Posterior vena cava (tissue), 2 donors: ENCODE measurements at regions not wholly inside any gene's neighbourhood (a gene's known extent, or its start where the extent isn't known, plus 50 kb on each side); places are given as distances from the start of the nearest gene placed in this dataset.
"Not testable (repeated sequence)": the region's sequence is repeated elsewhere in the genome, so short reads cannot be mapped to it uniquely, and the experiment has no call there.

Experiments
- DNase-seq: peaks from one replicate; pipeline ENCODE4 v3.0.0-alpha.2; 2020; ENCODE audit warnings: low spot score
- intact Hi-C, 2 donors: fragments of 100-400 bp; cut with DNase I; formaldehyde crosslinking; loops; one replicate each; pipeline versions ENCODE4 v1.14.1 to v1.14.2; 2022 to 2023
- donor health status: DM: yes; HTN: yes; CAD: no.
- donor health status: DM: yes; HTN: yes; CAD: no.

DNA sequence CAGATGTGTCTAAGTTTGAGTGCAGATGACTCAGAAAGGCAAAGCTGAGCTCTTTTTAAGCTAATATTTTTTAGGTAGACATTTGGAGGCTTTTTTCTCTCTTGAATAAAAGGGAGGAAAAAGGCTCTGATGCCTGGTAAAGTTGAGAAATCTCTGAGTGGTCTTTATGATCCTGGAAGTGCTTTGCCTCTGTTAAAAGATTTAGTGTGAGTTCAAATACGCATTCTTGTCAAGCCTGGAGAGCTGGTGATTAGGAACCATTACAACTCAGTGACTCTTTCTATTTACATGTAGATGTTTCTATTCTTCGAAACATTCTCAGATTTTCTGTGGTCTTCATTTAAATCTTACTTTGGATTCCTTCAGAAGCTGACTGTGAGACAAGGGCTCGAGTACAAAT, 143.4 kb upstream of the MED14 start:
- intact Hi-C loops = loop anchor here in 1 of 2 donors (10.0 kb wide), 1 partner anchor 216 kb away; no protein-coding TSS in a partner anchor
- DNase-seq = no peak

DNA sequence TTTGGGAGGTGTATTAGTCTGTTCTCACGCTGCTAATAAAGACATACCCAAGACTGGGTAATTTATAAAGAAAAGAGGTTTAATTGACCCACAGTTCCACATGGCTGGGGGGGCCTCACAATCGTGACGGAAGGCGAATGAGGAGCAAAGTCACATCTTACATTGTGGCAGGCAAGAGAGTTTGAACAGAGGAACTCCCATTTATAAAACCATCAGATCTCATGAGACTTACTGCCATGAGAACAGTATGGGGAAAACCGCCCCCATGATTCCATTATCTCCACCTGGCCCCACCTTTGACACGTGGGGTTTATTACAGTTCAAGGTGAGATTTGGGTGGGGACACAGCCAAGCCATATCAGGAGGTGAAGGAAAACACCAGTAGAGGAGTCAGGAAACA, 143.8 kb upstream of the MED14 start:
- intact Hi-C loops = loop anchor here in 1 of 2 donors (10.0 kb wide), 1 partner anchor 216 kb away; no protein-coding TSS in a partner anchor
- DNase-seq = not testable (repeated sequence)

DNA sequence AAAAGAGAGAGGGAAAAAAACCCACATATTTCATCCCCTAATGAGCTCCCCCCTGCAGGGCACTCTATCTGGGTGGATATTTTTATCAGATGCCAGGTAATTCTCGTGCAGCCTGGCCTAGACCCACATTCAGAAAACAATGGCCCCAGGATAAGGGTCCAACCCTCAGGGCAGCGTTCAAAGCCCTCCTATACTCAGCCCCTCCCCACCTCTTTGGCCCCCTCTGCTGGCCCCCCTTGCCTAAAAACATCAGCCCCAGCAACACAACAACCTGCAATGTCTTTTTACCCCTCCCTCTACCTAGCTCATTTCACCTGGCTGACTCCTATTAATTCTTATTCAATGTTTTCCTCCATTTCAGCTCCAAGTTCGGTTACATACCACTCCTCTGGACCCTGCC, 145.4 kb upstream of the MED14 start:
- intact Hi-C loops = no loop called here
- DNase-seq = no peak

GRCh38 chrX:40883021-40883619, 147.8 kb upstream of the MED14 start:
- no peak for DNase-seq
- intact Hi-C loops = no loop called here

DNA sequence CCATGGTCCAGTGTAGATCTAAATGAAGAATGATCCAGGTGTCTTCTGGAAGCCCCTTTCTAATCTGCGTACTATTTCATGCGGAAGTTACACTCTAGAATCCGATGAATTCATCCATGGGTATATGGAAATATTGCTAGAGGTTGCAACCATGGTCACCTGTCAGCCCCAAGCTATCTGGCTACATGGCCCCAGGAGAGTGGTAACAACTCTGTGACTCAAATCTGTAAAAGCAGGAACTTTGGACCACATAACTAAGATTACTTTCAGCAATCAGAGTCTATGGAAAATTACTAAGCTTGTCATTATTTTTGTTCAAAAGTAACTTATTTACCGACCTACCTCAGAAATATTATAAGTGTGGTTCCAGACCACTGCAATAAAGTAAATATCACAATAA, 150.6 kb upstream of the MED14 start:
- intact Hi-C loops = no loop called here
- no peak for DNase-seq

GRCh38 chrX:40887476-40887875, 152.1 kb upstream of the MED14 start:
- no peak for DNase-seq
- intact Hi-C loops = no loop called here

DNA sequence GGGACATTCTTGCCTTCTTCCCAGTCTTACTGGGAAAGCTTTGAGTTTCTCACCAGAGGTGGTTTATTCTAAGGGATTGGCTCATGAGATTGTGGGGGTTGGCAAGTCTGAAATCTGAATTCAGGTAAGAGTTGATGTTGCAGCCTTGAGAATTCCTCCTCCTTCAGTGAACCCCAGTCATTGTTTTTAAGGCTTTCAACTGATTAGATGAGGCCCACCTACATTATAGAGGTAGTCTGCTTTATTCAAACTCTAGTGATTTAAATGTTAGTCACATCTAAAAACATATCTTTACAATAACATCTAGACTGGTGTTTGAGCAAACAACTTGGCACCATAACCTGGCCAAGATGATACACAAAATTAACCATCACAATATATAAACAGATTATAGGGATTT, 156.5 kb upstream of the MED14 start:
- no peak for DNase-seq
- intact Hi-C loops = no loop called here

GRCh38 chrX:40893251-40893910, 158.0 kb upstream of the MED14 start:
- intact Hi-C loops = no loop called here
- DNase-seq = no peak

DNA sequence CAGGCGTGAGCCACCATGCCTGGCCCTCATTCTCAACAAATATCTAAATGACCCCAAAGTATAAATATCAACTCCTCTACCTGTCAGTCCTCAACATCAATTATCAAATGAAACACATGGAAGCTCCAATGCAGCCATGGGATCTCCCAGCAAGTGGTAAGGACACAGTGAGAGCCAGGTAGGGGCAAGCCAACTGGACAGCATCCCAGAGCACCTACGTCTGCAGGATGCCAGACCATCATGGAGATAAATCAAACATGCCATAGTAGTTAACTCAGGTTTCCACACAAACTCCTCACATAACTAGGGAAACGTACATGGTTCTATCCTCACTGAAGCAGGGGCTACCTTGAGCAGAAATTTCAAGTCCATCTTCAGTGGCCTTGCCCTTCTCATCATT, 159.9 kb upstream of the MED14 start:
- no peak for DNase-seq
- intact Hi-C loops = no loop called here

DNA sequence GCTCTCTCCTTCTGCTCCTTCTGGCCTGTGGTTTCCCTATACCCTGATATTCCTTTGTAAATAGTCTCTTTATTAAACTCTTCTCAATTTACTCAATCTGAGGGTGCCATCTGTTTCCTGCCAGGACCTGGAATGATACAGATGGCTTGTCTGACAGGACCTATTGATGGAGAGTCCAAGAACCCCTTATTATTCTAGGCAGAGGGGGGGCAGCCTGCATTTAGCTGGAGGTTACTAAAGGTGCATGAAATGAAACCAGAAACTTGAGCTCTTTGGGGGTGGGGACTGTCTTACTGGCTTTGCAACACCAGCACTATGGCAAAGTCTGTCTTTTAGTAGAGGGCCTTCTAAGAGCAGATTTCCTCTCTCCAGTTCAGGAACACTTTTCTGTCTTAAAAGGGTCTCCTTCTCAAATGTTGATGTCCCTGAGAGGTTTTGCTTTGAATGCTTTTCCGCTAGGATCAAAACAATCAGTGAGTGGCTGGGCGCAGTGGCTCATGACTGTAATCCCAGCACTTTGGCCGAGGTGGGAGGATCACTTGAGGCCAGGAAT, 162.5 kb upstream of the MED14 start:
- intact Hi-C loops = no loop called here
- DNase-seq = no peak

DNA sequence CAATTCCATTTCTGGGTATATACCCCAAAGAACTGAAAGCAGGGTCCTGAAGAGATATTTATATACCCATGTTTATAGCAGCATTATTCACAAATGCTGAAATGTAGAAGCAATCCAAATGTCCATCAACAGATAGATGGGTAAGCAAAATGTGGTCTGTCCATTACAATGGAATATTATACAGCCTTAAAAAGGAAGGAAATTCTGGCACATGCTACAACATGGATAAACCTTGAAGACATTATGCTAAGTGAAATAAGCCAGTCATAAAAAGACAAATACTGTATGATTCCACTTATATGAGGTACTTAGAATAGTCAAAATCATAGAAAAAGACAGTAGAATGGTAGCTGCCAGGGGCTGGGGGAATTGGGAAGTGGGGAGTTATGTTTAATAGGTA, 169.4 kb upstream of the MED14 start:
- intact Hi-C loops = not testable (repeated sequence)

DNA sequence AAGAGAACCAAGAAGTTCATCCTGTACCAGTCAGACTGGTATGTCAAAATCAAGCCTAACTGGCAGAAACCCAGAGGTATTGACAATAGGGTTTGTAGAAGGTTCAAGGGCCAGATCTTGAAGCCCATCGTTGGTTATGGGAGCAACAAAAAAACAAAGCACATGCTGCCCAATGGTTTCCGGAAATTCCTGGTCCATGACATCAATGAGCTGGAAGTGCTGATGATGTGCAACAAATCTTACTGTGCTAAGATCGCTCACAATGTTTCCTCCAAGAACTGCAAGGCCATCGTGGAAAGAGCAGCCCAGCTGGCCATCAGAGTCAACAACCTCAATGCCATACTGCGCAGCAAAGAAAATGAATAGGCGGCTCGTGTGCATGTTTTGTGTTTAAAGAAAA, 172.7 kb upstream of the MED14 start:
- intact Hi-C loops = no loop called here
- no peak for DNase-seq

More for the DNA sequence above, 169.4 kb upstream of the MED14 start:
- not testable (repeated sequence) for DNase-seq

GRCh38 chrX:40908857-40909475, 173.6 kb upstream of the MED14 start:
- DNase-seq = no peak

GRCh38 chrX:40912166-40912565, 173.1 kb upstream of the USP9X start:
- DNase-seq = no peak
- intact Hi-C loops = no loop called here

More at GRCh38 chrX:40908857-40909475, 173.6 kb upstream of the MED14 start:
- intact Hi-C loops = no loop called here

DNA sequence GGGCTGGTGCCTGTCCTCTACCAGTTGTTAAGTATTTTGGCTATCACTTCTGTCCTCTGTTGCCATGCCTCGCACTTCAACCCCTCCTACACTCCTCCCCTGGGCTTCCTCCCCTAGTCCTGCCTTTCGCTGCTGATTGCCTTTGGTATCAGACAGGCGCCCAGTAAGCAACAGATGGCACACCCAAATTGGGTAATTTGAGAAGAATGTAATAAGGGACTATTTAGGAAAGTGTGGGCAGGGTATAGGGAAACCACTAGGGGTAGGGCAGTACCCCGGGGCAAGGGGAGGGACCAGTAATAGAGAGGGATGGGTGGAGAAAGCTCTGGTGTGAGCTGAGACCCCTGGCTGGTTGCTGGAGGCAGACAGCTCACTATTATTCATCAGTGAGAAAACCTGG, 172.7 kb upstream of the USP9X start:
- no peak for DNase-seq
- intact Hi-C loops = no loop called here

GRCh38 chrX:40920351-40920750, 164.9 kb upstream of the USP9X start:
- DNase-seq = no peak
- intact Hi-C loops = no loop called here

DNA sequence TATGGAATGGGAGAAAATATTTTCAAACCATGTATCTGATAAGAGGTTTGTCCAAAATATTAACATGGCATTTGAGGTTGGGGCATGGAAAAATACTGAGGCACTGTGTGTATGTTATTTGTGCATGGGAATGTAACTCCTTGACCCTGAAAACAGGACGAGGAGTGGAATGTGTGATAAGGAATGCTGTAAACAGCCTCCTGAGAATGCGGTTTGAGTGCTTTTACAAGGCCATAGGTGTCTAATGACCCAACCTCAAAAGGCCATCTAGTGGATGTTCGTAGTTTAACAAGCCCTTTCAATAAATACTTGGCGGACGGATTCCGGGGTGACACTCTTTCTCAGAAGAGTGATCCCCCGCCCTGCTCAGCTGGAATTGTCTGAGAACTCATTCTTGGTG, 162.9 kb upstream of the USP9X start:
- intact Hi-C loops = no loop called here
- DNase-seq = no peak

DNA sequence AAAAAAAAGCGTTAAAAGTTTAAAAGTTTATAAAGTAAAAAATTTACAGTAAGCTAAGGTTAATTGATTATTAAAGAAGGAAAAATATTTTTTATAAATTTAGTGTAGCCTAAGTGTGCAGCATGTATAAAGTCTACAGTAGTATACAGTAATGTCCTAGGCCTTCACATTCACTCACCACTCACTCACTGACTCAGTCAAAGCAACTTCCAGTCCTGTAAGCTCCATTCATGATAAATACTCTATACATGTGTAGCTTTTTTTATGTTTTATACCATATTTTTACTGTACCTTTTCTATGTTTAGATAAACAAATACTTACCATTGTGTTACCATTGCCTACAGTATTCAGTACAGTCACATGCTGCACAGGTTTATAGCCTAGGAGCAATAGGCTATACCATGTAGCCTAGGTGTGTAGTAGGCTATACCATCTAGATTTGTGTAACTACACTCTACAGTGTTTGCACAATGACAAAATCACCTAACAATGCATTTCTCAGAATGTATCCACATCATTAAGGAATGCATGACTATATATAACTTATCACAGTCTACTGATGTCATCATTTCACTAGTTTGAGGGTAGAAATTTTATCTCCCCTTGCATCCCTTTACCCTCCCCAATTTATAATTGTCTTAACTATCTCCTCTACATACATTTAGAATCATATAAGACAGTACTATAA, 158.4 kb upstream of the USP9X start:
- DNase-seq, intact Hi-C loops: not testable (repeated sequence)

DNA sequence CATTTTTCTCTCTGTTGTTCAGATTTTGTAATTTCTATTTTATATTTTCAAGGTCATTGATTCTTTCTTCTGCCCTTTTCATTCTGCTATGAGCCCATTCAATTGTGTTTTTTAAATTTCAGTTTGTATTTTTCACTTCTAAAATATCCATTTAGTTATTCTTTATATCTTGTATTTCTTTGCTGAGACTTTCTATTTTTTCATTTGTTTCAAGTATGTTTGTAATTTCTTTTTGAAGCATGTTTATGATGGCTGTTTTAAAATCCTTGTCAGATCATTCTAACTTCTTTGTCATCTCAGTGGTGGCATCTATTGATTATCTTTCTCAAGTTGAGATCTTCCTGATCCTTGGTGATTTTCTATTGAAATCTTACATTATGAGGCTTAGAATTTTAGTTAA, 157.2 kb upstream of the USP9X start:
- no peak for DNase-seq
- intact Hi-C loops = no loop called here

GRCh38 chrX:40931921-40932320, 153.3 kb upstream of the USP9X start:
- no peak for DNase-seq
- intact Hi-C loops = no loop called here
